ENCODE measurements at regions not wholly inside any gene's neighbourhood (a gene's known extent, or its start where the extent isn't known, plus 50 kb on each side); places are given as distances from the start of the nearest gene placed in this dataset.
"Not testable (repeated sequence)": the region's sequence is repeated elsewhere in the genome, so short reads cannot be mapped to it uniquely, and the experiment has no call there.

GRCh38 chr3:14272959-14273560, 94.4 kb downstream of the LSM3 start:
- DNase-seq (ENCODE audit: low spot score) = not testable (repeated sequence)

- DNase-seq (ENCODE audit: low spot score) = no peak
Measured at GRCh38 chr3:14273901-14274611, 95.4 kb downstream of the LSM3 start.

- no peak for DNase-seq (ENCODE audit: low spot score)
Measured at GRCh38 chr3:14274612-14274936, 96.0 kb downstream of the LSM3 start.

- no peak for DNase-seq (ENCODE audit: low spot score)
Measured at GRCh38 chr3:14274999-14275961, 96.7 kb downstream of the LSM3 start.

GRCh38 chr3:14275962-14276909, 97.6 kb downstream of the LSM3 start:
- no peak for DNase-seq (ENCODE audit: low spot score)

- no peak for DNase-seq (ENCODE audit: low spot score)
Measured at GRCh38 chr3:14277557-14277956, 98.9 kb downstream of the LSM3 start.

GRCh38 chr3:14278265-14278798, 99.7 kb downstream of the LSM3 start:
- DNase-seq (ENCODE audit: low spot score) = no peak

- DNase-seq (ENCODE audit: low spot score) = no peak
Measured at GRCh38 chr3:14278799-14279625, 100.4 kb downstream of the LSM3 start.

GRCh38 chr3:14279626-14280061, 101.0 kb downstream of the LSM3 start:
- no peak for DNase-seq (ENCODE audit: low spot score)

GRCh38 chr3:14280326-14280725, 101.7 kb downstream of the LSM3 start:
- DNase-seq (ENCODE audit: low spot score) = no peak

GRCh38 chr3:14281053-14281452, 102.4 kb downstream of the LSM3 start:
- DNase-seq (ENCODE audit: low spot score) = no peak

- no peak for DNase-seq (ENCODE audit: low spot score)
Measured at GRCh38 chr3:14282001-14282705, 103.5 kb downstream of the LSM3 start.

GRCh38 chr3:14282706-14283075, 104.1 kb downstream of the LSM3 start:
- no peak for DNase-seq (ENCODE audit: low spot score)

- no peak for DNase-seq (ENCODE audit: low spot score)
Measured at GRCh38 chr3:14283092-14283812, 104.6 kb downstream of the LSM3 start.

GRCh38 chr3:14283813-14284438, 105.3 kb downstream of the LSM3 start:
- no peak for DNase-seq (ENCODE audit: low spot score)

- DNase-seq (ENCODE audit: low spot score) = no peak
Measured at GRCh38 chr3:14284694-14285547, 106.3 kb downstream of the LSM3 start.

GRCh38 chr3:14285548-14285925, 106.9 kb downstream of the LSM3 start:
- DNase-seq (ENCODE audit: low spot score) = no peak

All from kidney capillary endothelial cell (primary cell).